HL-60 (cell line): ENCODE measurements at regions not wholly inside any gene's neighbourhood (a gene's known extent, or its start where the extent isn't known, plus 50 kb on each side); places are given as distances from the start of the nearest gene placed in this dataset.

ENCODE experiments used
- DNase-seq, 2 experiments: peaks; one replicate each; pipeline ENCODE4 v3.0.0-alpha.2; 2010 to 2020; ENCODE audit warnings: low read depth in 1 of 2, low spot score in 1 of 2
- H3K27ac ChIP-seq: fragments of 250-450 bp; sonication (Bioruptor Pico); replicated peaks from 2 replicates; pipeline ENCODE4 v1.5.1; 2020; ENCODE audit warnings: mild to moderate bottlenecking, moderate library complexity
- H3K27me3 ChIP-seq: fragments of 250-450 bp; sonication (Bioruptor Pico); 2 replicates; pipeline ENCODE4 v1.5.1; 2021; ENCODE audit warnings: mild to moderate bottlenecking, moderate library complexity; ENCODE audit not compliant: insufficient read depth, poor library complexity, severe bottlenecking
- H3K4me3 ChIP-seq: replicated peaks from 2 replicates; pipeline ENCODE4 v1.5.1; 2011; ENCODE audit warnings: mild to moderate bottlenecking, control low read depth, low read length; ENCODE audit not compliant: insufficient read depth
- GABPA ChIP-seq: IDR thresholded peaks from 2 replicates; pipeline ENCODE4 v1.6.1; 2012; ENCODE audit warnings: low read depth
- POLR2AphosphoS5 ChIP-seq: IDR thresholded peaks from 2 replicates; pipeline ENCODE4 v1.6.1; 2012; ENCODE audit warnings: low read depth
- SPI1 ChIP-seq: IDR thresholded peaks from 2 replicates; pipeline ENCODE4 v1.6.1; 2012; ENCODE audit warnings: low read depth, mild to moderate bottlenecking, borderline replicate concordance
- TF ChIP-seq, protein P1 (sequence below): IDR thresholded peaks from one replicate; pipeline ENCODE4 v1.5.1; 2011; ENCODE audit warnings: low read length, control low read depth, inconsistent platforms; ENCODE audit not compliant: insufficient read depth
- TF ChIP-seq, protein P2 (sequence below): IDR thresholded peaks from 2 replicates; pipeline ENCODE4 v1.6.1; 2012; ENCODE audit warnings: low read depth; ENCODE audit not compliant: insufficient replicate concordance

- no peak for DNase-seq
- H3K4me3 ChIP-seq: no peak overlapping the region
- TF ChIP-seq, protein P1, sequence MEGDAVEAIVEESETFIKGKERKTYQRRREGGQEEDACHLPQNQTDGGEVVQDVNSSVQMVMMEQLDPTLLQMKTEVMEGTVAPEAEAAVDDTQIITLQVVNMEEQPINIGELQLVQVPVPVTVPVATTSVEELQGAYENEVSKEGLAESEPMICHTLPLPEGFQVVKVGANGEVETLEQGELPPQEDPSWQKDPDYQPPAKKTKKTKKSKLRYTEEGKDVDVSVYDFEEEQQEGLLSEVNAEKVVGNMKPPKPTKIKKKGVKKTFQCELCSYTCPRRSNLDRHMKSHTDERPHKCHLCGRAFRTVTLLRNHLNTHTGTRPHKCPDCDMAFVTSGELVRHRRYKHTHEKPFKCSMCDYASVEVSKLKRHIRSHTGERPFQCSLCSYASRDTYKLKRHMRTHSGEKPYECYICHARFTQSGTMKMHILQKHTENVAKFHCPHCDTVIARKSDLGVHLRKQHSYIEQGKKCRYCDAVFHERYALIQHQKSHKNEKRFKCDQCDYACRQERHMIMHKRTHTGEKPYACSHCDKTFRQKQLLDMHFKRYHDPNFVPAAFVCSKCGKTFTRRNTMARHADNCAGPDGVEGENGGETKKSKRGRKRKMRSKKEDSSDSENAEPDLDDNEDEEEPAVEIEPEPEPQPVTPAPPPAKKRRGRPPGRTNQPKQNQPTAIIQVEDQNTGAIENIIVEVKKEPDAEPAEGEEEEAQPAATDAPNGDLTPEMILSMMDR: no peak
- H3K27me3 ChIP-seq: no peaks in the 10 kb centered on the region
- no peak overlapping the region for H3K27ac ChIP-seq
Observed at GRCh38 chr4:101706535-101707057, 83.9 kb upstream of the BANK1 start.

DNA sequence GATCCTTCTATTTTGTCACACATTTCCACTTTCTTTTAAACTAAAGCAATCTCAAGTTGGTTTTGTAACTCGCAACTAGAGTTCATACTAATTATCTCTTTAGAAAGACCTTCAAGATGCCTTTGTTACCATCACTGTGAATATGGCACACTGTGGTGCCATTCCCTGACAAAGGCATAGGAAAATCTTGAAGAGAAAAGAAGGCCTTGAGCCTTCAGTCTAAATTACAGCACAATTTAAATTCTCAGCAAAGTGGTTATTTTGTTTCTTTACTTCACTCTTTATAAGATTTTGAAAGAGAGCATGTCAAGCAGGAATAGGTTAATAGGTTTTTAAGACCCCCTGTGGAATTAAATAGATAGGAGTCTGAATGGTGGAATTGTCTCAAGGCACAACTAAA, 89.0 kb upstream of the BANK1 start:
- Histone ChIP-seq H3K27me3 (no peaks in the 10 kb centered on the region), H3K27ac (no peak overlapping the region), H3K4me3 (no peak overlapping the region)
- TF ChIP-seq, protein P1: no peak
- no peak for TF ChIP-seq GABPA
- no peak for TF ChIP-seq POLR2AphosphoS5
- no peak for TF ChIP-seq SPI1
- TF ChIP-seq, protein P2, sequence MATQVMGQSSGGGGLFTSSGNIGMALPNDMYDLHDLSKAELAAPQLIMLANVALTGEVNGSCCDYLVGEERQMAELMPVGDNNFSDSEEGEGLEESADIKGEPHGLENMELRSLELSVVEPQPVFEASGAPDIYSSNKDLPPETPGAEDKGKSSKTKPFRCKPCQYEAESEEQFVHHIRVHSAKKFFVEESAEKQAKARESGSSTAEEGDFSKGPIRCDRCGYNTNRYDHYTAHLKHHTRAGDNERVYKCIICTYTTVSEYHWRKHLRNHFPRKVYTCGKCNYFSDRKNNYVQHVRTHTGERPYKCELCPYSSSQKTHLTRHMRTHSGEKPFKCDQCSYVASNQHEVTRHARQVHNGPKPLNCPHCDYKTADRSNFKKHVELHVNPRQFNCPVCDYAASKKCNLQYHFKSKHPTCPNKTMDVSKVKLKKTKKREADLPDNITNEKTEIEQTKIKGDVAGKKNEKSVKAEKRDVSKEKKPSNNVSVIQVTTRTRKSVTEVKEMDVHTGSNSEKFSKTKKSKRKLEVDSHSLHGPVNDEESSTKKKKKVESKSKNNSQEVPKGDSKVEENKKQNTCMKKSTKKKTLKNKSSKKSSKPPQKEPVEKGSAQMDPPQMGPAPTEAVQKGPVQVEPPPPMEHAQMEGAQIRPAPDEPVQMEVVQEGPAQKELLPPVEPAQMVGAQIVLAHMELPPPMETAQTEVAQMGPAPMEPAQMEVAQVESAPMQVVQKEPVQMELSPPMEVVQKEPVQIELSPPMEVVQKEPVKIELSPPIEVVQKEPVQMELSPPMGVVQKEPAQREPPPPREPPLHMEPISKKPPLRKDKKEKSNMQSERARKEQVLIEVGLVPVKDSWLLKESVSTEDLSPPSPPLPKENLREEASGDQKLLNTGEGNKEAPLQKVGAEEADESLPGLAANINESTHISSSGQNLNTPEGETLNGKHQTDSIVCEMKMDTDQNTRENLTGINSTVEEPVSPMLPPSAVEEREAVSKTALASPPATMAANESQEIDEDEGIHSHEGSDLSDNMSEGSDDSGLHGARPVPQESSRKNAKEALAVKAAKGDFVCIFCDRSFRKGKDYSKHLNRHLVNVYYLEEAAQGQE: no peak
- DNase-seq: no peak

- no peak for DNase-seq
- H3K27me3 ChIP-seq: no peaks in the 10 kb centered on the region
- TF ChIP-seq, protein P2: no peak
- TF ChIP-seq, protein P1: no peak
- TF ChIP-seq POLR2AphosphoS5 (no peak), SPI1 (no peak), GABPA (no peak)
- no peak overlapping the region for H3K27ac ChIP-seq
- no peak overlapping the region for H3K4me3 ChIP-seq
Observed at GRCh38 chr4:101699441-101700124, 90.9 kb upstream of the BANK1 start.

- H3K27ac ChIP-seq: no peak overlapping the region
- no peaks in the 10 kb centered on the region for H3K27me3 ChIP-seq
- H3K4me3 ChIP-seq: no peak overlapping the region
- no peak for DNase-seq
- TF ChIP-seq, protein P1: no peak
- no peak for TF ChIP-seq POLR2AphosphoS5
- TF ChIP-seq GABPA: no peak
- no peak for TF ChIP-seq SPI1
Observed at GRCh38 chr4:101697266-101697665, 93.3 kb upstream of the BANK1 start.
